Loucy (cell line): ENCODE measurements at regions not wholly inside any gene's neighbourhood (a gene's known extent, or its start where the extent isn't known, plus 50 kb on each side); places are given as distances from the start of the nearest gene placed in this dataset.
"Not testable (repeated sequence)": the region's sequence is repeated elsewhere in the genome, so short reads cannot be mapped to it uniquely, and the experiment has no call there.

Experiments
- H2AFZ ChIP-seq: fragments of 200-600 bp; sonication (generic); 2 replicates; pipeline ENCODE4 v1.6.0; 2016; ENCODE audit warnings: antibody characterized with exemption, mild to moderate bottlenecking, low read length, moderate library complexity
- H3F3A ChIP-seq: fragments of 200-600 bp; 2 replicates; pipeline ENCODE4 v1.6.0; 2016; ENCODE audit warnings: antibody characterized with exemption, low read depth, mild to moderate bottlenecking
- H3K27me3 ChIP-seq: fragments of 200-600 bp; sonication (generic); 2 replicates; pipeline ENCODE4 v1.6.1; 2014; ENCODE audit warnings: low read length, mild to moderate bottlenecking; ENCODE audit not compliant: insufficient read depth, poor library complexity, severe bottlenecking
- H3K36me3 ChIP-seq: fragments of 200-600 bp; sonication (generic); 2 replicates; pipeline ENCODE4 v1.6.1; 2016; ENCODE audit warnings: low read length; ENCODE audit not compliant: insufficient read depth
- H3K4me1 ChIP-seq: fragments of 200-600 bp; sonication (generic); 2 replicates; pipeline ENCODE4 v1.5.1; 2014; ENCODE audit warnings: low read length, mild to moderate bottlenecking; ENCODE audit not compliant: insufficient read depth, poor library complexity, severe bottlenecking
- H3K4me2 ChIP-seq: fragments of 200-600 bp; sonication (generic); 2 replicates; pipeline ENCODE4 v1.6.0; 2014; ENCODE audit warnings: antibody characterized with exemption, low read length, low read depth, mild to moderate bottlenecking; ENCODE audit not compliant: poor library complexity, severe bottlenecking
- H3K4me3 ChIP-seq: fragments of 200-600 bp; sonication (generic); 2 replicates; pipeline ENCODE4 v1.5.1; 2014; ENCODE audit warnings: low read length, mild to moderate bottlenecking, mixed read lengths; ENCODE audit not compliant: poor library complexity, severe bottlenecking
- H3K79me2 ChIP-seq: fragments of 200-600 bp; sonication (generic); 2 replicates; pipeline ENCODE4 v1.6.1; 2014; ENCODE audit warnings: low read length; ENCODE audit not compliant: insufficient read depth
- H3K9ac ChIP-seq: fragments of 200-600 bp; sonication (generic); 2 replicates; pipeline ENCODE4 v1.6.0; 2014; ENCODE audit warnings: mild to moderate bottlenecking, low read depth, low read length, moderate library complexity; ENCODE audit not compliant: poor library complexity, severe bottlenecking
- H3K9me2 ChIP-seq: fragments of 200-600 bp; sonication (generic); replicated peaks from 2 replicates; pipeline ENCODE4 v1.6.1; 2016; ENCODE audit warnings: low read depth, low read length, mixed read lengths
- H3K9me3 ChIP-seq: fragments of 200-600 bp; sonication (generic); 2 replicates; pipeline ENCODE4 v1.6.1; 2014; ENCODE audit warnings: mild to moderate bottlenecking, antibody characterized with exemption, low read length, low read depth; ENCODE audit not compliant: insufficient read depth
- H4K20me1 ChIP-seq: fragments of 200-600 bp; sonication (generic); 2 replicates; pipeline ENCODE4 v1.6.0; 2014; ENCODE audit warnings: antibody characterized with exemption, low read length, mild to moderate bottlenecking; ENCODE audit not compliant: insufficient read depth, poor library complexity, severe bottlenecking
- EZH2phosphoT487 ChIP-seq: fragments of 200-600 bp; IDR thresholded peaks from 2 replicates; pipeline ENCODE4 v1.6.1; 2018; ENCODE audit warnings: antibody characterized with exemption, mild to moderate bottlenecking, moderate library complexity, borderline replicate concordance
- TF ChIP-seq, protein P1 (sequence below): fragments of 200-600 bp; sonication (generic); conservative IDR thresholded peaks from 2 replicates; pipeline ENCODE4 v1.5.1; 2014; ENCODE audit warnings: mild to moderate bottlenecking, antibody characterized with exemption, low read length

DNA sequence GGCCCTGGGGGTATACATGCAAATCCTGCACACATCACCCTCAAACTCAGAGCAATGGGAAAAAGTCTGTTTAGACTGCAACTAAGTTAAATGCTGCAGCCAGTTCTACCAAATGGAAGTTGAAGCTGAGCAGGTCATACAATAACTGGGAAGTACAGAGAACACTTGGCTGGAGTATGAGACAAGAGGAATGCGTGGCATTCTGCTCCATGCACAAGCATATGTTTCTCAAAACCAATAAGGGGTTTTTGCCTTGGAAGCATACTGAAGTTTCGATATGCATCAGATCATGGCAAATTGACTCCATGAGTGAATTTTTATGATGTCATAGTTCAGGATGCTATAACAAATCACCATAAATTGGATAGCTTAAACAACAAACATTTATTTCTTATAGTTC is 193.8 kb downstream of the COL12A1 start:
- H3K9me2 ChIP-seq, result no peaks in the 10 kb centered on the region
- TF ChIP-seq, protein P1, sequence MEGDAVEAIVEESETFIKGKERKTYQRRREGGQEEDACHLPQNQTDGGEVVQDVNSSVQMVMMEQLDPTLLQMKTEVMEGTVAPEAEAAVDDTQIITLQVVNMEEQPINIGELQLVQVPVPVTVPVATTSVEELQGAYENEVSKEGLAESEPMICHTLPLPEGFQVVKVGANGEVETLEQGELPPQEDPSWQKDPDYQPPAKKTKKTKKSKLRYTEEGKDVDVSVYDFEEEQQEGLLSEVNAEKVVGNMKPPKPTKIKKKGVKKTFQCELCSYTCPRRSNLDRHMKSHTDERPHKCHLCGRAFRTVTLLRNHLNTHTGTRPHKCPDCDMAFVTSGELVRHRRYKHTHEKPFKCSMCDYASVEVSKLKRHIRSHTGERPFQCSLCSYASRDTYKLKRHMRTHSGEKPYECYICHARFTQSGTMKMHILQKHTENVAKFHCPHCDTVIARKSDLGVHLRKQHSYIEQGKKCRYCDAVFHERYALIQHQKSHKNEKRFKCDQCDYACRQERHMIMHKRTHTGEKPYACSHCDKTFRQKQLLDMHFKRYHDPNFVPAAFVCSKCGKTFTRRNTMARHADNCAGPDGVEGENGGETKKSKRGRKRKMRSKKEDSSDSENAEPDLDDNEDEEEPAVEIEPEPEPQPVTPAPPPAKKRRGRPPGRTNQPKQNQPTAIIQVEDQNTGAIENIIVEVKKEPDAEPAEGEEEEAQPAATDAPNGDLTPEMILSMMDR, result no peak
- TF ChIP-seq EZH2phosphoT487, result no peak
- no peaks in the 10 kb centered on the region for H3K9me3 ChIP-seq
- H3K4me3 ChIP-seq, result no peak overlapping the region
- no peaks in the 10 kb centered on the region for H3K27me3 ChIP-seq
- H3K4me1 ChIP-seq, result no peaks in the 10 kb centered on the region
- H3F3A ChIP-seq, result no peaks in the 10 kb centered on the region
- no peak overlapping the region for H3K4me2 ChIP-seq
- H3K9ac ChIP-seq, result no peak overlapping the region
- no peaks in the 10 kb centered on the region for H4K20me1 ChIP-seq
- no peaks in the 10 kb centered on the region for H3K79me2 ChIP-seq
- H2AFZ ChIP-seq, result no peak overlapping the region
- H3K36me3 ChIP-seq, result no peaks in the 10 kb centered on the region

DNA sequence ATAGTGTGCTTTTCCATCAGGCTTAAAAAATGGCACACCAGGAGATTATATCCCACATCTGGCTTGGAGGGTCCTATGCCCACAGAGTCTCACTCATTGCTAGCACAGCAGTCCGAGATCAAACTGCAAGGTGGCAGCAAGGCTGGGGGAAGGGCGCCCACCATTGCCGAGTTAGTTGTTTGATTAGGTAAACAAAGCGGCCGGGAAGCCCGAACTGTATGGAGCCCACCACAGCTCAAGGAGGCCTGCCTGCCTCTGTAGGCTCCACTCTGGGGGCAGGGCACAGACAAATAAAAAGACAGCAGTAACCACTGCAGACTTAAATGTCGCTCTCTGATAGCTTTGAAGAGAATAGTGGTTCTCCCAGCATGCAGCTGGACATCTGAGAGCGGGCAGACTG is 201.9 kb downstream of the COL12A1 start:
- H3K79me2 ChIP-seq, H4K20me1 ChIP-seq, H3F3A ChIP-seq, H3K9me2 ChIP-seq, H3K4me1 ChIP-seq, H3K9me3 ChIP-seq, H2AFZ ChIP-seq, H3K4me3 ChIP-seq, H3K4me2 ChIP-seq, H3K9ac ChIP-seq, H3K27me3 ChIP-seq, H3K36me3 ChIP-seq: not testable (repeated sequence)

DNA sequence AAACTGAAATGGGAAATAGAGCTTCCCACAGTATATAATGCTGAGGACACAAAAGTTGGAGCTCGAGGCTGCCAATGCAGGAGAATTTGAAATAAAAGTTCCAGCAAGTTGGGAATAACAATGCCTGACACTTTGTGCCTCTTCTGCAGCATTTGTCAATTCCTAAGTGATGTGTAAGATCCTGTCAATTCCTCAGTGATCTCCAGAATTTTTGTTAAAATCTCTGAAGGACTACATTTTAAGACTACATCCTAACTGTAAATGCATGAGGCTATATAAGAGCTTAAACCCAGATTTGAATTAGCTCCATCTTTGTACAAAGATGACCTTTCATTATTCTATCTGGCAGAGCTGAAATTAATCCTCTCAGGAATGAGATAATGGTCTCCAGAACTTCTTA is 208.2 kb downstream of the COL12A1 start:
- no peak overlapping the region for H3K4me2 ChIP-seq
- no peaks in the 10 kb centered on the region for H3K4me1 ChIP-seq

DNA sequence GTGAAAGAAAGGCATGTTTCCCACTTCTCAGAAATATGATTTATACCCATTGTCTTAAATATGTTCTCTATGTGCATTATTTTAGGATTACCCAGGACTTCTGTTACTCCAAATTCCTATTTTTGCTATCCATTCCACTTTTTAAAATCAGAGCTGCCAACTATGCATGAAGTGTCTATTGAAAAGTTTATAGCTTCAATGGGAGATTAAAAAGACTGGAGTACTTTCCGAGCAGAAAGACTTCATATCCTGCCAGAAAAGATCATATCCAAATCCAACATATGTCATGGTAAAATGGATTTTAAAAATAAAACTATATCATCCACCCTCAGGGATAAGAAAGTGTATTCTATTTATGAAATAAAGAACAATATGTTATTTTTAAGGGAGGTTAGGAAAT is 212.7 kb downstream of the COL12A1 start:
- no peaks in the 10 kb centered on the region for H4K20me1 ChIP-seq
- TF ChIP-seq, protein P1, result no peak
- no peak for TF ChIP-seq EZH2phosphoT487
- no peak overlapping the region for H2AFZ ChIP-seq
- H3K36me3 ChIP-seq, result no peaks in the 10 kb centered on the region
- no peaks in the 10 kb centered on the region for H3F3A ChIP-seq
- H3K4me2 ChIP-seq, result no peak overlapping the region
- H3K9me2 ChIP-seq, result no peaks in the 10 kb centered on the region
- no peaks in the 10 kb centered on the region for H3K4me1 ChIP-seq
- H3K9ac ChIP-seq, result no peak overlapping the region
- no peaks in the 10 kb centered on the region for H3K79me2 ChIP-seq
- no peaks in the 10 kb centered on the region for H3K27me3 ChIP-seq
- H3K9me3 ChIP-seq, result no peaks in the 10 kb centered on the region
- H3K4me3 ChIP-seq, result no peak overlapping the region

More for the DNA sequence above, 208.2 kb downstream of the COL12A1 start:
- no peak for TF ChIP-seq EZH2phosphoT487
- TF ChIP-seq, protein P1, result no peak
- Histone ChIP-seq H3K79me2 (no peaks in the 10 kb centered on the region), H2AFZ (no peak overlapping the region), H3K36me3 (no peaks in the 10 kb centered on the region), H3K4me3 (no peak overlapping the region), H3K9me2 (no peaks in the 10 kb centered on the region), H3K9ac (no peak overlapping the region), H3K27me3 (no peaks in the 10 kb centered on the region), H4K20me1 (no peaks in the 10 kb centered on the region), H3K9me3 (no peaks in the 10 kb centered on the region), H3F3A (no peaks in the 10 kb centered on the region)
